GM10266 (cell line): ENCODE measurements at regions not wholly inside any gene's neighbourhood (a gene's known extent, or its start where the extent isn't known, plus 50 kb on each side); places are given as distances from the start of the nearest gene placed in this dataset.

ENCODE experiments used
- DNase-seq: peaks from one replicate; pipeline ENCODE4 v3.0.0; 2012; ENCODE audit errors: extremely low spot score
- CTCF ChIP-seq: IDR thresholded peaks from 2 replicates; pipeline ENCODE4 v1.5.1; 2012; ENCODE audit warnings: mild to moderate bottlenecking, low read depth; ENCODE audit not compliant: control insufficient read depth, insufficient read depth; ENCODE audit errors: missing control alignments

- DNase-seq = no peak
- TF ChIP-seq CTCF = no peak
Measured at GRCh38 chr6:109305028-109305427, 77.2 kb downstream of the CD164 start.

GRCh38 chr6:109304284-109305015, 77.8 kb downstream of the CD164 start:
- no peak for DNase-seq
- no peak for TF ChIP-seq CTCF

GRCh38 chr6:109303640-109304283, 78.5 kb downstream of the CD164 start:
- no peak for DNase-seq
- TF ChIP-seq CTCF = no peak

DNA sequence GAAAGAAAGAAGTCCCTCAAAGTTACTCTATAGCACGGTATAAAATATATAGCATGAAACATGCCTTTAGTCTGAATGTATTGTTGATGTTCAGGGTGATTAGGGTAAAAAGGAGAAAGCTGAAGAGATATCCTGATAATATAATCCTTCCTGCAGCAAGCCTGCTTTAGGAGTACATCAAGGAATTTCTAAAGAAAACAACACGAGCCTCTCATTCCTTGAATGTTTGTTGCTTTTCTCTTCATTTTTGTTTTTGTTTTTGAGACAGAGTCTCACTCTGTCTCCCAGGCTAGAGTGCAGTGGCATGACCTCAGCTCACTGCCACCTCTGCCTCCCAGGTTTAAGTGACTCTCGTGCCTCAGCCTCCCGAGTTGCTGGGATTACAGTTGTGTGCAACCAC, 79.1 kb downstream of the CD164 start:
- DNase-seq = no peak
- no peak for TF ChIP-seq CTCF

DNA sequence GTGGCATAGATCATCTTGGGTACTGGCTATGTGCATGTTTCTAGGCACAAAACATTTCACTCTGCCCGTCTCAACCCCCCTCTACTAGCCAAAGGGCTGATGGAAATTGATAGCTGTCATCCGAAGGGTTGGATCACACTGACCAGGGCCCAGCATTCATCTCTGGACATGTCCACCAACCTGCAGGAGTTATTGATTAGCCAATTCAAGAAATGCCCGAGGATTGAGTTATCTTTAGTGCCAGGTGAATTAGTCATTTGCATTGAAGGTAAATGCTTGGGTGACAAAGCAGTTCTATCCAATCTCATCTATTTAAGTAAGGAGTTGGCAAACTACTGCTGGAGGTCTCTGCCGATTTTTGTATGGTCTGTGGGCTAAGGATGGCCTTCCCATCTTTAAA, 80.1 kb downstream of the CD164 start:
- no peak for DNase-seq
- TF ChIP-seq CTCF = no peak

DNA sequence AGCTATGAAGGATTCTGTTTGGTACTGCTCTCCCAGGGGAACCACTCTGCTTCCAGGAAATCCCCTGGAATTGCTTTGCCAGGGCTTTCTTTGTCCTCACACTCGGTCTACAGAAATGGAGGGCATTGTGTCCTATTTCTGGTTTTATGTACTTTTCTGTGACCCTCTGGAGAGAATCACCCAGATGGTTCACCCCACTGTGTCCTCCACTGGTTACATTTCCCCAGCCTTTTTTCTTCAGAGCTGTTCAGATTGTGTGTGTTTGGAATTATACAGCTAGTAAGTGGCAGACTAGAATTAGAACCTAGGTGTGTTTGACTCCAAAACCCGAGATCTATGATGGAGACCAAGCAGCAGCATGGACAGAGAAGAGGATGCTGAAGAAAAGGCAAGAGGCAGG, 80.8 kb downstream of the CD164 start:
- DNase-seq = no peak
- no peak for TF ChIP-seq CTCF

- no peak for DNase-seq
- TF ChIP-seq CTCF = no peak
Measured at GRCh38 chr6:109300874-109301273, 81.4 kb downstream of the CD164 start.
